Osteoblast (primary cell): ENCODE measurements at regions not wholly inside any gene's neighbourhood (a gene's known extent, or its start where the extent isn't known, plus 50 kb on each side); places are given as distances from the start of the nearest gene placed in this dataset.

ENCODE experiments used
- DNase-seq: peaks from one replicate; pipeline ENCODE4 v3.0.0; 2011; ENCODE audit warnings: low spot score, mixed read lengths; ENCODE audit not compliant: insufficient read length; ENCODE audit errors: missing footprints
- H2AFZ ChIP-seq: 2 replicates; pipeline ENCODE4 v1.6.0; 2011; ENCODE audit warnings: mild to moderate bottlenecking, low read length
- H3K27ac ChIP-seq: 2 replicates; pipeline ENCODE4 v1.5.1; 2011; ENCODE audit warnings: mild to moderate bottlenecking, low read depth, low read length, moderate library complexity
- H3K27me3 ChIP-seq: 2 replicates; pipeline ENCODE4 v1.6.0; 2012; ENCODE audit warnings: mild to moderate bottlenecking, control low read depth, inconsistent platforms, low read length, moderate library complexity; ENCODE audit not compliant: insufficient read depth
- H3K36me3 ChIP-seq: 2 replicates; pipeline ENCODE4 v1.5.1; 2011; ENCODE audit warnings: mild to moderate bottlenecking, low read length, control low read depth, moderate library complexity; ENCODE audit not compliant: insufficient read depth
- H3K4me1 ChIP-seq: 2 replicates; pipeline ENCODE4 v1.5.1; 2011; ENCODE audit warnings: mild to moderate bottlenecking, low read length, control low read depth, moderate library complexity; ENCODE audit not compliant: insufficient read depth
- H3K4me2 ChIP-seq: 2 replicates; pipeline ENCODE4 v1.6.0; 2011; ENCODE audit warnings: mild to moderate bottlenecking, low read length; ENCODE audit not compliant: insufficient read depth
- H3K4me3 ChIP-seq: fragments of 200-600 bp; sonication (generic); 3 replicates; pipeline ENCODE4 v1.5.1; 2012; ENCODE audit warnings: mild to moderate bottlenecking, low read length, inconsistent platforms; ENCODE audit not compliant: insufficient read depth
- H3K79me2 ChIP-seq: 2 replicates; pipeline ENCODE4 v1.6.0; 2012; ENCODE audit warnings: mild to moderate bottlenecking, low read length, control low read depth, inconsistent platforms; ENCODE audit not compliant: insufficient read depth
- H3K9me3 ChIP-seq: 2 replicates; pipeline ENCODE4 v1.5.1; 2011; ENCODE audit warnings: low read depth, low read length, control low read depth
- H4K20me1 ChIP-seq: 2 replicates; pipeline ENCODE4 v1.6.0; 2012; ENCODE audit warnings: mild to moderate bottlenecking, low read length, control low read depth; ENCODE audit not compliant: insufficient read depth
- CTCF ChIP-seq: IDR thresholded peaks from 2 replicates; pipeline ENCODE4 v1.5.1; 2011; ENCODE audit warnings: mild to moderate bottlenecking, low read depth, low read length, moderate library complexity; ENCODE audit errors: extremely low read depth

GRCh38 chr14:105853089-105853906 lies 326.9 kb downstream of the TMEM121 start:
- peak; percentile 84 for DNase-seq
- Histone ChIP-seq H2AFZ (no peak overlapping the region), H3K36me3 (no peaks in the 10 kb centered on the region), H4K20me1 (no peaks in the 10 kb centered on the region), H3K4me1 (no peaks in the 10 kb centered on the region), H3K4me2 (no peak overlapping the region), H3K27ac (no peak overlapping the region), H3K27me3 (no peaks in the 10 kb centered on the region), H3K79me2 (no peaks in the 10 kb centered on the region), H3K4me3 (no peak overlapping the region), H3K9me3 (no peaks in the 10 kb centered on the region)
- no peak for TF ChIP-seq CTCF

- DNase-seq: peak; percentile 52
- H3K79me2 ChIP-seq: no peaks in the 10 kb centered on the region
- no peaks in the 10 kb centered on the region for H4K20me1 ChIP-seq
- TF ChIP-seq CTCF: no peak
- H3K27me3 ChIP-seq: no peaks in the 10 kb centered on the region
- no peaks in the 10 kb centered on the region for H3K36me3 ChIP-seq
- H3K4me3 ChIP-seq: no peak overlapping the region
- H3K27ac ChIP-seq: no peak overlapping the region
- no peaks in the 10 kb centered on the region for H3K9me3 ChIP-seq
- no peak overlapping the region for H2AFZ ChIP-seq
- H3K4me2 ChIP-seq: no peak overlapping the region
- no peaks in the 10 kb centered on the region for H3K4me1 ChIP-seq
These were observed 327.7 kb downstream of the TMEM121 start for GRCh38 chr14:105853907-105854599.

GRCh38 chr14:105854600-105855245 lies 328.3 kb downstream of the TMEM121 start:
- no peaks in the 10 kb centered on the region for H3K9me3 ChIP-seq

More at GRCh38 chr14:105854600-105855245, 328.3 kb downstream of the TMEM121 start:
- Histone ChIP-seq H3K27ac (no peak overlapping the region), H4K20me1 (no peaks in the 10 kb centered on the region), H3K4me1 (no peaks in the 10 kb centered on the region), H3K36me3 (no peaks in the 10 kb centered on the region), H2AFZ (no peak overlapping the region), H3K4me3 (no peak overlapping the region), H3K4me2 (no peak overlapping the region), H3K27me3 (no peaks in the 10 kb centered on the region), H3K79me2 (no peaks in the 10 kb centered on the region)
- TF ChIP-seq CTCF: no peak
- peak; percentile 74 for DNase-seq
